ENCODE measurements at regions not wholly inside any gene's neighbourhood (a gene's known extent, or its start where the extent isn't known, plus 50 kb on each side); places are given as distances from the start of the nearest gene placed in this dataset.
"Not testable (repeated sequence)": the region's sequence is repeated elsewhere in the genome, so short reads cannot be mapped to it uniquely, and the experiment has no call there.

DNA sequence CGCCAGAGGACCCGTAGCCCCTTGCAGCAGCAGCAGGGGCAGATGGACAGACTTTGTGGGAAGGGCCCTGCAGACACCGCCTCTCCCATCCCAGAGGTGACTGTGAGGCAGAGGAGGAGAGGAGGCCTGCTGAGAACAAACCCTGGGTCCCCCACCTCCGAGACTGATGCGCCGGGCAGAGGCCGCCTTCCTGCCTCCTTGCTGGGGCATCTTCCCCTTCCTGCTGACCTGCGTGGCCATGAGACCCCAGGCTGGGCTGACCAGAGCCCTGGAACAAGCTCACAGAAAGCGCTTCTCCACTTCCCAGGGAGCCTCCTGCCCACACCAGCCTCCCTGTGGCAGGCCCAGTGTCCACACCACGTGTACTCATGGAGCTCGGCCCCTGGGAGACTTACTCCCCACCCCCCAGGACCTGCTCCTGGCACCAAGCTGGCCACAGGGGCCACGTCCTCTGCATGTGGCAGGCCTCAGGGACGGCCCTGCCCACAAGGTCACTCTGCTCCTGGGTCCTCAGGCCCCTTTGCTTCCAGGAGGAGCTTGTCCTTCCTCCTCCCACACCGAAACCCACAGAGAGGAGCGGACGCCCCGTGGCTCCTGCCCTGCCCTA lies 119.0 kb upstream of the ZNF469 start:
- not testable (repeated sequence) for TF ChIP-seq POLR2A (IDR thresholded peaks at IDR 0.05; ENCODE audit: low read depth, low read length)
- TF ChIP-seq, protein P1, sequence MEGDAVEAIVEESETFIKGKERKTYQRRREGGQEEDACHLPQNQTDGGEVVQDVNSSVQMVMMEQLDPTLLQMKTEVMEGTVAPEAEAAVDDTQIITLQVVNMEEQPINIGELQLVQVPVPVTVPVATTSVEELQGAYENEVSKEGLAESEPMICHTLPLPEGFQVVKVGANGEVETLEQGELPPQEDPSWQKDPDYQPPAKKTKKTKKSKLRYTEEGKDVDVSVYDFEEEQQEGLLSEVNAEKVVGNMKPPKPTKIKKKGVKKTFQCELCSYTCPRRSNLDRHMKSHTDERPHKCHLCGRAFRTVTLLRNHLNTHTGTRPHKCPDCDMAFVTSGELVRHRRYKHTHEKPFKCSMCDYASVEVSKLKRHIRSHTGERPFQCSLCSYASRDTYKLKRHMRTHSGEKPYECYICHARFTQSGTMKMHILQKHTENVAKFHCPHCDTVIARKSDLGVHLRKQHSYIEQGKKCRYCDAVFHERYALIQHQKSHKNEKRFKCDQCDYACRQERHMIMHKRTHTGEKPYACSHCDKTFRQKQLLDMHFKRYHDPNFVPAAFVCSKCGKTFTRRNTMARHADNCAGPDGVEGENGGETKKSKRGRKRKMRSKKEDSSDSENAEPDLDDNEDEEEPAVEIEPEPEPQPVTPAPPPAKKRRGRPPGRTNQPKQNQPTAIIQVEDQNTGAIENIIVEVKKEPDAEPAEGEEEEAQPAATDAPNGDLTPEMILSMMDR (IDR thresholded peaks at IDR 0.05; ENCODE audit: extremely low read depth in 1 of 2, insufficient read depth in 1 of 2, low read depth in 1 of 2, low read length in 2 of 2), result not testable (repeated sequence)
